ENCODE measurements at regions not wholly inside any gene's neighbourhood (a gene's known extent, or its start where the extent isn't known, plus 50 kb on each side); places are given as distances from the start of the nearest gene placed in this dataset.
A peak's percentile ranks its signal among the peaks of the same experiment; 100 is the strongest.

- H3K9me3 ChIP-seq (ENCODE audit: low read depth, low read length): no peaks in the 10 kb centered on the region
- no peak overlapping the region for H3K4me2 ChIP-seq (ENCODE audit: insufficient read depth, low read length)
- no peak for TF ChIP-seq CTCF (IDR thresholded peaks at IDR 0.05; ENCODE audit: extremely low read depth, low read depth, low read length)
- peaks cover 68% of the 10 kb centered on the region for H3K4me1 ChIP-seq (ENCODE audit: insufficient read depth, low read length)
- no peaks in the 10 kb centered on the region for H3K79me2 ChIP-seq (ENCODE audit: insufficient read depth, low read length)
- H2AFZ ChIP-seq (ENCODE audit: low read length): peak overlapping the region; percentile 70
- H4K20me1 ChIP-seq (ENCODE audit: insufficient read depth, low read length): no peaks in the 10 kb centered on the region
- peak overlapping the region; percentile 99 for H3K27ac ChIP-seq (ENCODE audit: low read depth, low read length)
- no peaks in the 10 kb centered on the region for H3K27me3 ChIP-seq (ENCODE audit: insufficient read depth, low read length)
- H3K4me3 ChIP-seq (ENCODE audit: insufficient read depth, low read length): no peak overlapping the region
- no peaks in the 10 kb centered on the region for H3K36me3 ChIP-seq (ENCODE audit: insufficient read depth, low read length)
- no peak for DNase-seq (ENCODE audit: insufficient read length, low spot score, missing footprints)
Observed at GRCh38 chr18:11323359-11323819, 174.0 kb upstream of the PIEZO2 start.

- Histone ChIP-seq H2AFZ (ENCODE audit: low read length) (no peak overlapping the region), H3K4me2 (ENCODE audit: insufficient read depth, low read length) (no peak overlapping the region), H3K4me1 (ENCODE audit: insufficient read depth, low read length) (peaks cover 65% of the 10 kb centered on the region)
Observed at GRCh38 chr18:11322716-11323115, 173.3 kb upstream of the PIEZO2 start.

GRCh38 chr18:11322006-11322405 is 172.6 kb upstream of the PIEZO2 start:
- Histone ChIP-seq H3K79me2 (ENCODE audit: insufficient read depth, low read length) (no peaks in the 10 kb centered on the region), H3K27ac (ENCODE audit: low read depth, low read length) (no peak overlapping the region)
- TF ChIP-seq CTCF (IDR thresholded peaks at IDR 0.05; ENCODE audit: extremely low read depth, low read depth, low read length): no peak

More at GRCh38 chr18:11322716-11323115, 173.3 kb upstream of the PIEZO2 start:
- Histone ChIP-seq H3K27ac (ENCODE audit: low read depth, low read length) (peak overlapping the region; percentile 99), H3K9me3 (ENCODE audit: low read depth, low read length) (no peaks in the 10 kb centered on the region), H3K27me3 (ENCODE audit: insufficient read depth, low read length) (no peaks in the 10 kb centered on the region), H4K20me1 (ENCODE audit: insufficient read depth, low read length) (no peaks in the 10 kb centered on the region), H3K36me3 (ENCODE audit: insufficient read depth, low read length) (no peaks in the 10 kb centered on the region), H3K79me2 (ENCODE audit: insufficient read depth, low read length) (no peaks in the 10 kb centered on the region), H3K4me3 (ENCODE audit: insufficient read depth, low read length) (no peak overlapping the region)
- no peak for TF ChIP-seq CTCF (IDR thresholded peaks at IDR 0.05; ENCODE audit: extremely low read depth, low read depth, low read length)
- DNase-seq (ENCODE audit: insufficient read length, low spot score, missing footprints): no peak

GRCh38 chr18:11320986-11321385 is 171.6 kb upstream of the PIEZO2 start:
- peak overlapping the region; percentile 55 for H3K27ac ChIP-seq (ENCODE audit: low read depth, low read length)
- H3K36me3 ChIP-seq (ENCODE audit: insufficient read depth, low read length): no peaks in the 10 kb centered on the region
- DNase-seq (ENCODE audit: insufficient read length, low spot score, missing footprints): no peak

More at GRCh38 chr18:11322006-11322405, 172.6 kb upstream of the PIEZO2 start:
- no peak for DNase-seq (ENCODE audit: insufficient read length, low spot score, missing footprints)
- Histone ChIP-seq H3K4me1 (ENCODE audit: insufficient read depth, low read length) (peaks cover 58% of the 10 kb centered on the region), H3K4me2 (ENCODE audit: insufficient read depth, low read length) (no peak overlapping the region), H4K20me1 (ENCODE audit: insufficient read depth, low read length) (no peaks in the 10 kb centered on the region), H3K36me3 (ENCODE audit: insufficient read depth, low read length) (no peaks in the 10 kb centered on the region), H3K9me3 (ENCODE audit: low read depth, low read length) (no peaks in the 10 kb centered on the region), H2AFZ (ENCODE audit: low read length) (no peak overlapping the region), H3K27me3 (ENCODE audit: insufficient read depth, low read length) (no peaks in the 10 kb centered on the region), H3K4me3 (ENCODE audit: insufficient read depth, low read length) (no peak overlapping the region)

More at GRCh38 chr18:11320986-11321385, 171.6 kb upstream of the PIEZO2 start:
- peak overlapping the region; percentile 41 for H3K4me2 ChIP-seq (ENCODE audit: insufficient read depth, low read length)
- no peaks in the 10 kb centered on the region for H3K9me3 ChIP-seq (ENCODE audit: low read depth, low read length)
- TF ChIP-seq CTCF (IDR thresholded peaks at IDR 0.05; ENCODE audit: extremely low read depth, low read depth, low read length): no peak
- no peak overlapping the region for H3K4me3 ChIP-seq (ENCODE audit: insufficient read depth, low read length)
- peaks cover 49% of the 10 kb centered on the region for H3K4me1 ChIP-seq (ENCODE audit: insufficient read depth, low read length)
- H4K20me1 ChIP-seq (ENCODE audit: insufficient read depth, low read length): no peaks in the 10 kb centered on the region
- H3K27me3 ChIP-seq (ENCODE audit: insufficient read depth, low read length): no peaks in the 10 kb centered on the region
- H2AFZ ChIP-seq (ENCODE audit: low read length): no peak overlapping the region
- H3K79me2 ChIP-seq (ENCODE audit: insufficient read depth, low read length): no peaks in the 10 kb centered on the region

Data from osteoblast (primary cell).